ENCODE measurements at regions not wholly inside any gene's neighbourhood (a gene's known extent, or its start where the extent isn't known, plus 50 kb on each side); places are given as distances from the start of the nearest gene placed in this dataset.

DNA sequence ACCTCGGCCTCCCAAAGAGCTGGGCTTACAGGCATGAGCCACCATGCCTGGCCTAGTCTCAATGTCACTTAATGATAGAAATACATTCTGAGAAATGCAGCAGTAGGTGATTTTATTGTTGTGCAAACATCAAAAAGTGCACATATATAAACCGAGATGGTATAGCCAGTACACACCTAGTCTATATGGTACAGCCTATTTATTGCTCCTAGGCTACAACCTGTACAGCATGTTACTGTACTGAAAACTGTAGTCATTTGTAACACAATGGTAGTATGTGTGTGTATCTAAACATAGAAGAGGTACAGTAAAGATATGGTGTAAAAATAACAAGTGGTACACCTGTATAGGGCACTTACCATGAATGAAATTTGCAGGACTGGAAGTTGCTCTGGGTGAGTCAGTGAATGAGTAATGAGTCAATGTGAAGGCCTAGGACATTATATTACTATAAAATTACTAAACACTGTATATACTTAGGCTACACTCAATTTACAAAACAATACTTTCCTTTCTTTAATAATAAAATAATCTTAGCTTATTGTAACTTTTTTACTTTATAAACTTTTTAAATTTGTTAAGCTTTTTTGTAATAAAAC is 166.7 kb upstream of the SYT1 start:
- Histone ChIP-seq H3K36me3 (ENCODE audit: control insufficient read depth, insufficient read depth, low read length) (no peaks in the 10 kb centered on the region), H3K27ac (ENCODE audit: low read depth, low read length) (no peak overlapping the region), H3K9ac (ENCODE audit: extremely low read depth, low read length, poor library complexity, severe bottlenecking) (no peak overlapping the region), H3K27me3 (ENCODE audit: control insufficient read depth, insufficient read depth, low read length, poor library complexity, severe bottlenecking) (no peaks in the 10 kb centered on the region), H3K4me3 (ENCODE audit: low read length) (no peak overlapping the region), H3K4me1 (ENCODE audit: control insufficient read depth, insufficient read depth, low read length) (no peaks in the 10 kb centered on the region), H3K9me3 (ENCODE audit: control insufficient read depth, low read length) (peaks cover 12% of the 10 kb centered on the region)
- Mint-ChIP-seq H3K9me3 (no peaks in the 10 kb centered on the region), H3K36me3 (ENCODE audit: low read depth) (no peaks in the 10 kb centered on the region), H3K27ac (no peak overlapping the region), H3K27me3 (ENCODE audit: insufficient read depth) (peaks cover 2% of the 10 kb centered on the region), H3K4me3 (no peak overlapping the region), H3K4me1 (no peaks in the 10 kb centered on the region)
- DNase-seq = no peak
- TF ChIP-seq, protein P1, sequence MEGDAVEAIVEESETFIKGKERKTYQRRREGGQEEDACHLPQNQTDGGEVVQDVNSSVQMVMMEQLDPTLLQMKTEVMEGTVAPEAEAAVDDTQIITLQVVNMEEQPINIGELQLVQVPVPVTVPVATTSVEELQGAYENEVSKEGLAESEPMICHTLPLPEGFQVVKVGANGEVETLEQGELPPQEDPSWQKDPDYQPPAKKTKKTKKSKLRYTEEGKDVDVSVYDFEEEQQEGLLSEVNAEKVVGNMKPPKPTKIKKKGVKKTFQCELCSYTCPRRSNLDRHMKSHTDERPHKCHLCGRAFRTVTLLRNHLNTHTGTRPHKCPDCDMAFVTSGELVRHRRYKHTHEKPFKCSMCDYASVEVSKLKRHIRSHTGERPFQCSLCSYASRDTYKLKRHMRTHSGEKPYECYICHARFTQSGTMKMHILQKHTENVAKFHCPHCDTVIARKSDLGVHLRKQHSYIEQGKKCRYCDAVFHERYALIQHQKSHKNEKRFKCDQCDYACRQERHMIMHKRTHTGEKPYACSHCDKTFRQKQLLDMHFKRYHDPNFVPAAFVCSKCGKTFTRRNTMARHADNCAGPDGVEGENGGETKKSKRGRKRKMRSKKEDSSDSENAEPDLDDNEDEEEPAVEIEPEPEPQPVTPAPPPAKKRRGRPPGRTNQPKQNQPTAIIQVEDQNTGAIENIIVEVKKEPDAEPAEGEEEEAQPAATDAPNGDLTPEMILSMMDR (conservative IDR thresholded peaks at IDR 0.05) = no peak
- 100% methylated on average over 2 of the region's 2 CpGs; no CpG with 5 or more reads in 1 of the 2 experiments for WGBS, 2 experiments (ENCODE audit: insufficient coverage in 1 of 2, insufficient read length in 1 of 2)

DNA sequence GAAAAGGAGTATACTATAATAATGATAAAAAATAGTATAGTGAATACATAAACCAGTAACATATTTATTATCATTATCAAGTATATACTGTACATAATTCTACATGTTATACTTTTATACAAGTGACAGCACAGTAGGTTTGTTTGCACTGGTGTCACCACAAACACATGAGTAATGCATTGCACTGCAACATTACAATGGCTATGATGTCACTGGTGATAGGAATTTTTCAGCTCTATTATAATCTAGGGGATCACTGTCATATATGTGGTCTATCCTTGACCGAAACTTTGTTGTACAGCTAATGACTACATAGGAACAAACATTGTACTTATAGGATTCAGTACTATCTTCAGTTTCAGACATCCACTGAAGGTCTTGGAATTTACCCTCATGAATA is 165.8 kb upstream of the SYT1 start:
- H3K27me3 ChIP-seq (ENCODE audit: control insufficient read depth, insufficient read depth, low read length, poor library complexity, severe bottlenecking) = no peaks in the 10 kb centered on the region
- no peak overlapping the region for H3K27ac ChIP-seq (ENCODE audit: low read depth, low read length)

DNA sequence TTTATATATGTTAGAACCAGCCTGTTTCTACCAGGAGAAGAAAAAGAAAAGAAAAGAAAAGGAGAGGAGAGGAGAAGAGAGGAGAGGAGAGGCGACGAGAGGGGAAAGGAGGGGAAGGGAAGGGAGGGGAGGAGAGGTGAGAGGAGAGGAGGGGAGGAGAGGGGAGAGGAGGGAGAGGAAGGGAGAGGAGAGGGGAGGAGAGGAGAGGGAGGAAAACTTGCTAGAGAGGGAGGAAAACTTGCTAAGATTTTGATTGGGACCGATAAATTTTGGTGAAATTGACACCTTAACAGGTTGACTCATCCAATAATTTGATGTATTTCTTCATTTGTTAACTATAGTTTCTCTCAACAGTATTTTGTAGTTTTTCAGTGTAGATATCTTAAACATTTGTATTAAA is 164.0 kb upstream of the SYT1 start:
- Histone ChIP-seq H3K36me3 (ENCODE audit: control insufficient read depth, insufficient read depth, low read length) (no peaks in the 10 kb centered on the region), H3K27me3 (ENCODE audit: control insufficient read depth, insufficient read depth, low read length, poor library complexity, severe bottlenecking) (no peaks in the 10 kb centered on the region), H3K4me3 (ENCODE audit: low read length) (no peak overlapping the region), H3K4me1 (ENCODE audit: control insufficient read depth, insufficient read depth, low read length) (no peaks in the 10 kb centered on the region), H3K9ac (ENCODE audit: extremely low read depth, low read length, poor library complexity, severe bottlenecking) (no peak overlapping the region), H3K27ac (ENCODE audit: low read depth, low read length) (no peak overlapping the region), H3K9me3 (ENCODE audit: control insufficient read depth, low read length) (no peaks in the 10 kb centered on the region)
- H3K4me3 Mint-ChIP-seq = no peak overlapping the region
- no peaks in the 10 kb centered on the region for H3K9me3 Mint-ChIP-seq
- H3K27me3 Mint-ChIP-seq (ENCODE audit: insufficient read depth) = peaks cover 2% of the 10 kb centered on the region
- H3K27ac Mint-ChIP-seq = no peak overlapping the region
- no peak for DNase-seq
- H3K36me3 Mint-ChIP-seq (ENCODE audit: low read depth) = no peaks in the 10 kb centered on the region
- WGBS, 2 experiments (ENCODE audit: insufficient coverage in 1 of 2, insufficient read length in 1 of 2) = 85 to 92% methylated on average over 2 to 3 of the region's 3 CpGs
- TF ChIP-seq, protein P1 (conservative IDR thresholded peaks at IDR 0.05) = no peak
- no peaks in the 10 kb centered on the region for H3K4me1 Mint-ChIP-seq

More for the DNA sequence above, 165.8 kb upstream of the SYT1 start:
- no peaks in the 10 kb centered on the region for H3K4me1 Mint-ChIP-seq
- Histone ChIP-seq H3K4me3 (ENCODE audit: low read length) (no peak overlapping the region), H3K4me1 (ENCODE audit: control insufficient read depth, insufficient read depth, low read length) (no peaks in the 10 kb centered on the region), H3K9me3 (ENCODE audit: control insufficient read depth, low read length) (peaks cover 7% of the 10 kb centered on the region), H3K36me3 (ENCODE audit: control insufficient read depth, insufficient read depth, low read length) (no peaks in the 10 kb centered on the region), H3K9ac (ENCODE audit: extremely low read depth, low read length, poor library complexity, severe bottlenecking) (no peak overlapping the region)
- H3K4me3 Mint-ChIP-seq = no peak overlapping the region
- 100% methylated on average over 1 of the region's 1 CpG; no CpG with 5 or more reads in 1 of the 2 experiments for WGBS, 2 experiments (ENCODE audit: insufficient coverage in 1 of 2, insufficient read length in 1 of 2)
- H3K27me3 Mint-ChIP-seq (ENCODE audit: insufficient read depth) = peaks cover 2% of the 10 kb centered on the region
- H3K36me3 Mint-ChIP-seq (ENCODE audit: low read depth) = no peaks in the 10 kb centered on the region
- TF ChIP-seq, protein P1 (conservative IDR thresholded peaks at IDR 0.05) = no peak
- no peaks in the 10 kb centered on the region for H3K9me3 Mint-ChIP-seq
- no peak for DNase-seq
- no peak overlapping the region for H3K27ac Mint-ChIP-seq
